Mammary epithelial cell (primary cell): ENCODE measurements at regions not wholly inside any gene's neighbourhood (a gene's known extent, or its start where the extent isn't known, plus 50 kb on each side); places are given as distances from the start of the nearest gene placed in this dataset.

Experiments used
- EZH2 ChIP-seq: IDR thresholded peaks from 2 replicates; pipeline ENCODE4 v1.6.1; 2012; ENCODE audit warnings: low read length, inconsistent platforms, borderline replicate concordance
- TF ChIP-seq, protein P1 (sequence below), 2 donors: IDR thresholded peaks in 1 of 2; conservative IDR thresholded peaks in 1 of 2; 2 replicates each; pipeline ENCODE4 v1.5.1; 2011 to 2012; ENCODE audit warnings: inconsistent platforms in 2 of 2, low read length in 2 of 2, mild to moderate bottlenecking in 2 of 2, control low read depth in 1 of 2, low read depth in 1 of 2; ENCODE audit not compliant: insufficient read depth in 1 of 2; ENCODE audit errors: extremely low read depth in 1 of 2

DNA sequence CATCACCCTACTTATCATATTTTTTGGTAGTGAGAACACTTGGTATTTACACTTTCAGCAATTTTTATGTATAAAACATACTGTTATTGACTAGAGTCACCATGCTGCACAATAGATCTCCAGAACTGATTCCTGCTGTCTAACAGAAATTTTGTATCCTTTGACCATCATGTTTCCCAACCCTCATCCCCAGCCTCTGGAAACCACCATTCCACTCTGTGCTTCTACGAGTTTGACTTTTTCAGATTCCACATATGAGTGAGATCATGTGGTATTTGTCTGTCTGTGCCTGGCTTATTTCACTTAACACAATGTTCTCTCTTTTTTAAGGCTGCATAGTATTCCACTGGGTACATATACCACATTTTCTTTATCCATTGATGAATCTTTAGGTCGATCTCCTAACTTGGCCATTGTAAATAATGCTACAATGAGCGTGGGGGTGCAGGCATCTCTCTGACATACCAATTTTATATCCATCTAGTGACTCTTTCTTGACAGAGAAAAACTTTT lies 115.9 kb upstream of the RUNX1 start:
- TF ChIP-seq, protein P1, sequence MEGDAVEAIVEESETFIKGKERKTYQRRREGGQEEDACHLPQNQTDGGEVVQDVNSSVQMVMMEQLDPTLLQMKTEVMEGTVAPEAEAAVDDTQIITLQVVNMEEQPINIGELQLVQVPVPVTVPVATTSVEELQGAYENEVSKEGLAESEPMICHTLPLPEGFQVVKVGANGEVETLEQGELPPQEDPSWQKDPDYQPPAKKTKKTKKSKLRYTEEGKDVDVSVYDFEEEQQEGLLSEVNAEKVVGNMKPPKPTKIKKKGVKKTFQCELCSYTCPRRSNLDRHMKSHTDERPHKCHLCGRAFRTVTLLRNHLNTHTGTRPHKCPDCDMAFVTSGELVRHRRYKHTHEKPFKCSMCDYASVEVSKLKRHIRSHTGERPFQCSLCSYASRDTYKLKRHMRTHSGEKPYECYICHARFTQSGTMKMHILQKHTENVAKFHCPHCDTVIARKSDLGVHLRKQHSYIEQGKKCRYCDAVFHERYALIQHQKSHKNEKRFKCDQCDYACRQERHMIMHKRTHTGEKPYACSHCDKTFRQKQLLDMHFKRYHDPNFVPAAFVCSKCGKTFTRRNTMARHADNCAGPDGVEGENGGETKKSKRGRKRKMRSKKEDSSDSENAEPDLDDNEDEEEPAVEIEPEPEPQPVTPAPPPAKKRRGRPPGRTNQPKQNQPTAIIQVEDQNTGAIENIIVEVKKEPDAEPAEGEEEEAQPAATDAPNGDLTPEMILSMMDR (conservative IDR thresholded peaks at IDR 0.05 in 1 of 2, IDR thresholded peaks at IDR 0.05 in 1 of 2; ENCODE audit: extremely low read depth in 1 of 2, insufficient read depth in 1 of 2, low read depth in 1 of 2, low read length in 2 of 2), result no peak
- TF ChIP-seq EZH2, result no peak
